ENCODE measurements at regions not wholly inside any gene's neighbourhood (a gene's known extent, or its start where the extent isn't known, plus 50 kb on each side); places are given as distances from the start of the nearest gene placed in this dataset.

DNA sequence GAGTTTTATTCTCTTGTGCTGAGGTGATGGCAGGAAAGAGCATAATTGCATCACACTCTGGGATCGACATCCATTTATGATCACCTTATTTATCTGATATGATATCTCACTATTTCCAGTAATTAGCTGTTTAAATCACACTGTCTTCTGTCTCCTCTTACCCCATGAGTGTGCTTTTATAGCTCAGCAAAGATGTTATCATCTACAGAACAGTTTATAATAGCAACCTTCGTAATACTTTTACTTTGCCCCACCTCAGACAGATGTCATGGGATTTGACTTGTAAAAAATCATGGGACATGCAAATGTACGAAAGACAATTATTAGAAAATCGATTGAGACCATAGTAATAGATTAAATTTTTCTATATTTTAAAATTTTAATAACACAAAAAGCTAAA, 1122.3 kb upstream of the PCDH10 start:
- TF ChIP-seq CTCF (optimal IDR thresholded peaks at IDR 0.05 in 1 of 3, IDR thresholded peaks at IDR 0.05 in 1 of 3, conservative IDR thresholded peaks at IDR 0.05 in 1 of 3; ENCODE audit: extremely low read depth in 1 of 3, insufficient read depth in 2 of 3, low read length in 3 of 3) (no peak), EZH2 (IDR thresholded peaks at IDR 0.05; ENCODE audit: low read length) (no peak)
